Upper lobe of right lung (tissue), 1 donor: ENCODE measurements at regions not wholly inside any gene's neighbourhood (a gene's known extent, or its start where the extent isn't known, plus 50 kb on each side); places are given as distances from the start of the nearest gene placed in this dataset.
"Not testable (repeated sequence)": the region's sequence is repeated elsewhere in the genome, so short reads cannot be mapped to it uniquely, and the experiment has no call there.

Experiments
- ATAC-seq: fragments of 200-7000 bp; cut with Tn5 transposase; one replicate; pipeline ENCODE4 v1.9.1; 2020; ENCODE audit warnings: mild to moderate bottlenecking, moderate library complexity
- DNase-seq: peaks from one replicate; pipeline ENCODE4 v3.0.0-alpha.2; 2020
- H3K27ac ChIP-seq: fragments of 200-600 bp; one replicate; pipeline ENCODE4 v1.8.0; 2022
- H3K27me3 ChIP-seq: fragments of 200-600 bp; one replicate; pipeline ENCODE4 v1.8.0; 2022; ENCODE audit warnings: mild to moderate bottlenecking
- H3K36me3 ChIP-seq: fragments of 200-600 bp; one replicate; pipeline ENCODE4 v1.8.0; 2022
- H3K4me1 ChIP-seq: fragments of 200-600 bp; one replicate; pipeline ENCODE4 v1.8.0; 2022
- H3K4me3 ChIP-seq: fragments of 200-600 bp; one replicate; pipeline ENCODE4 v1.8.0; 2022; ENCODE audit warnings: mild to moderate bottlenecking
- H3K9me3 ChIP-seq: fragments of 200-600 bp; one replicate; pipeline ENCODE4 v1.8.0; 2022
- CTCF ChIP-seq: fragments of 200-600 bp; IDR thresholded peaks from one replicate; pipeline ENCODE4 v1.8.0; 2022; ENCODE audit warnings: antibody characterized with exemption
- intact Hi-C: fragments of 100-400 bp; cut with DNase I; formaldehyde crosslinking; loops from one replicate; pipeline ENCODE4 v1.11.0; 2022
- donor health status: DM: no; HTN: yes; CAD: no; lungs with severe emphysema.

- Histone ChIP-seq H3K4me3 (no peak overlapping the region), H3K4me1 (no peaks in the 10 kb centered on the region), H3K27ac (no peak overlapping the region), H3K36me3 (no peaks in the 10 kb centered on the region), H3K9me3 (no peaks in the 10 kb centered on the region), H3K27me3 (no peaks in the 10 kb centered on the region)
- intact Hi-C loops: no loop called here
- no peak for DNase-seq
- no peak for ATAC-seq
- TF ChIP-seq CTCF: no peak
Observed at GRCh38 chr5:17995997-17996396, 361.7 kb downstream of the TAF11L14 start.

GRCh38 chr5:17999858-18000257 lies 365.6 kb downstream of the TAF11L14 start:
- Histone ChIP-seq H3K4me1 (no peaks in the 10 kb centered on the region), H3K27me3 (no peaks in the 10 kb centered on the region), H3K9me3 (no peaks in the 10 kb centered on the region), H3K27ac (no peak overlapping the region), H3K36me3 (no peaks in the 10 kb centered on the region), H3K4me3 (no peak overlapping the region)
- TF ChIP-seq CTCF: no peak
- intact Hi-C loops: no loop called here
- no peak for ATAC-seq
- DNase-seq: no peak

GRCh38 chr5:18000744-18001143 lies 366.5 kb downstream of the TAF11L14 start:
- ATAC-seq (no peak), DNase-seq (no peak)
- no peak overlapping the region for H3K27ac ChIP-seq
- no peaks in the 10 kb centered on the region for H3K27me3 ChIP-seq
- no peak for TF ChIP-seq CTCF
- H3K9me3 ChIP-seq: no peaks in the 10 kb centered on the region
- H3K4me1 ChIP-seq: no peaks in the 10 kb centered on the region
- intact Hi-C loops: no loop called here
- H3K36me3 ChIP-seq: no peaks in the 10 kb centered on the region
- H3K4me3 ChIP-seq: no peak overlapping the region

GRCh38 chr5:18003312-18003711 lies 369.1 kb downstream of the TAF11L14 start:
- intact Hi-C loops: no loop called here
- Histone ChIP-seq H3K4me1 (no peaks in the 10 kb centered on the region), H3K27me3 (no peaks in the 10 kb centered on the region), H3K36me3 (no peaks in the 10 kb centered on the region), H3K9me3 (no peaks in the 10 kb centered on the region), H3K4me3 (no peak overlapping the region), H3K27ac (no peak overlapping the region)
- no peak for ATAC-seq
- TF ChIP-seq CTCF: no peak
- no peak for DNase-seq

- no peaks in the 10 kb centered on the region for H3K4me1 ChIP-seq
- ATAC-seq (no peak), DNase-seq (no peak)
- no peak overlapping the region for H3K4me3 ChIP-seq
- no peaks in the 10 kb centered on the region for H3K36me3 ChIP-seq
- no peaks in the 10 kb centered on the region for H3K27me3 ChIP-seq
- intact Hi-C loops: no loop called here
- TF ChIP-seq CTCF: no peak
- H3K9me3 ChIP-seq: no peaks in the 10 kb centered on the region
- H3K27ac ChIP-seq: no peak overlapping the region
Observed at GRCh38 chr5:18003784-18004183, 369.5 kb downstream of the TAF11L14 start.

GRCh38 chr5:18006235-18006634 lies 372.0 kb downstream of the TAF11L14 start:
- H3K4me3 ChIP-seq, H3K27me3 ChIP-seq, DNase-seq, H3K36me3 ChIP-seq, H3K9me3 ChIP-seq, H3K27ac ChIP-seq, H3K4me1 ChIP-seq, ATAC-seq, intact Hi-C loops: not testable (repeated sequence)
